SK-N-SH (cell line): ENCODE measurements at regions not wholly inside any gene's neighbourhood (a gene's known extent, or its start where the extent isn't known, plus 50 kb on each side); places are given as distances from the start of the nearest gene placed in this dataset.

Experiments used
- CTCF ChIA-PET: fragments of 300-600, 350-600 bp; formaldehyde crosslinking; extraction: SDS; loops from one replicate; lab custom pipeline; 2021; lab: Yijun Ruan, JAX
- POLR2A ChIA-PET: fragments of 350-600 bp; sonication (Branson Sonifier 250); formaldehyde crosslinking; extraction: SDS; loops from one replicate; lab custom pipeline; 2020; ENCODE audit warnings: antibody characterized with exemption, inconsistent platforms; lab: Yijun Ruan, JAX
- DNase-seq: peaks from one replicate; pipeline ENCODE4 v3.0.0; 2012
- H2AFZ ChIP-seq: fragments of 200-600 bp; sonication (generic); 2 replicates; pipeline ENCODE4 v1.8.1; 2016; ENCODE audit warnings: antibody characterized with exemption, mild to moderate bottlenecking, low read depth
- H3F3A ChIP-seq: fragments of 200-600 bp; sonication (generic); replicated peaks from 2 replicates; pipeline ENCODE3; 2016; ENCODE audit warnings: antibody characterized with exemption, mild to moderate bottlenecking; ENCODE audit not compliant: insufficient read depth
- H3K27ac ChIP-seq, 2 experiments: fragments of 200-500 bp in 1 of 2; fragments of 200-600 bp in 1 of 2; sonication (Bioruptor generic) in 1 of 2; sonication (generic), shearing (Covaris generic) in 1 of 2; 2 replicates each; pipeline versions ENCODE4 v1.5.1 to v1.6.1; 2014 to 2016; ENCODE audit warnings: low read depth in 2 of 2, inconsistent platforms in 1 of 2, low read length in 1 of 2, mild to moderate bottlenecking in 1 of 2, mixed read lengths in 1 of 2
- H3K27me3 ChIP-seq: fragments of 200-600 bp; sonication (generic), shearing (Covaris generic); 2 replicates; pipeline ENCODE4 v1.6.1; 2016; ENCODE audit warnings: mixed run types; ENCODE audit not compliant: insufficient read depth
- H3K36me3 ChIP-seq, 2 experiments: fragments of 200-500 bp in 1 of 2; fragments of 200-600 bp in 1 of 2; sonication (Bioruptor generic) in 1 of 2; sonication (generic) in 1 of 2; replicated peaks in 1 of 2; 2 replicates each; pipeline versions ENCODE3 to v1.5.1; 2014 to 2016; ENCODE audit warnings: low read length in 1 of 2, mild to moderate bottlenecking in 1 of 2; ENCODE audit not compliant: insufficient read depth in 2 of 2, control insufficient read depth in 1 of 2
- H3K4me1 ChIP-seq, 2 experiments: fragments of 200-500 bp in 1 of 2; fragments of 200-600 bp in 1 of 2; sonication (Bioruptor generic) in 1 of 2; sonication (generic), shearing (Covaris generic) in 1 of 2; 2 replicates each; pipeline versions ENCODE4 v1.5.1 to v1.6.1; 2014 to 2016; ENCODE audit warnings: low read depth in 1 of 2, low read length in 1 of 2, mixed run types in 1 of 2; ENCODE audit not compliant: insufficient read depth in 2 of 2, control insufficient read depth in 1 of 2
- H3K4me2 ChIP-seq: fragments of 200-600 bp; sonication (generic), shearing (Covaris generic); 2 replicates; pipeline ENCODE4 v1.6.1; 2017; ENCODE audit warnings: mixed run types
- H3K4me3 ChIP-seq, 2 experiments: fragments of 200-500 bp in 1 of 2; fragments of 200-600 bp in 1 of 2; sonication (Bioruptor generic) in 1 of 2; sonication (generic), shearing (Covaris generic) in 1 of 2; 2 replicates each; pipeline versions ENCODE4 v1.5.1 to v1.8.1; 2014 to 2016; ENCODE audit warnings: low read depth in 2 of 2, inconsistent platforms in 1 of 2, low read length in 1 of 2, mild to moderate bottlenecking in 1 of 2, mixed read lengths in 1 of 2, moderate library complexity in 1 of 2
- H3K79me2 ChIP-seq: fragments of 200-600 bp; sonication (generic); 2 replicates; pipeline ENCODE4 v1.8.1; 2017; ENCODE audit warnings: mild to moderate bottlenecking; ENCODE audit not compliant: insufficient read depth
- H3K9ac ChIP-seq: fragments of 200-600 bp; sonication (generic); 2 replicates; pipeline ENCODE4 v1.6.1; 2017; ENCODE audit warnings: mixed run types
- H3K9me2 ChIP-seq: fragments of 200-600 bp; sonication (generic); 2 replicates; pipeline ENCODE4 v1.6.1; 2017; ENCODE audit warnings: mixed run types
- H3K9me3 ChIP-seq: fragments of 200-600 bp; sonication (generic); 2 replicates; pipeline ENCODE4 v1.6.1; 2017; ENCODE audit warnings: mixed run types, mild to moderate bottlenecking, moderate library complexity
- H4K20me1 ChIP-seq: fragments of 200-600 bp; sonication (generic); 2 replicates; pipeline ENCODE4 v1.6.1; 2017; ENCODE audit warnings: mild to moderate bottlenecking, mixed run types; ENCODE audit not compliant: insufficient read depth
- CHD2 ChIP-seq: fragments of 150-350 bp; IDR thresholded peaks from 2 replicates; pipeline ENCODE4 v1.6.1; 2018; ENCODE audit warnings: low read length; ENCODE audit not compliant: partially characterized antibody
- CTCF ChIP-seq: fragments of 200-600 bp; sonication (generic); IDR thresholded peaks from 2 replicates; pipeline ENCODE4 v1.6.1; 2017; ENCODE audit warnings: antibody characterized with exemption, mild to moderate bottlenecking, moderate library complexity
- EZH2phosphoT487 ChIP-seq: fragments of 200-600 bp; sonication (generic); IDR thresholded peaks from 2 replicates; pipeline ENCODE4 v1.6.1; 2017; ENCODE audit warnings: low read depth, mixed run types, mild to moderate bottlenecking, antibody characterized with exemption, moderate library complexity, borderline replicate concordance
- FOXJ3 ChIP-seq: sonication (generic); formaldehyde crosslinking; IDR thresholded peaks from 2 replicates; pipeline ENCODE4 v1.5.1; 2020; ENCODE audit warnings: mild to moderate bottlenecking, missing genetic modification reagents
- FOXM1 ChIP-seq: IDR thresholded peaks from 2 replicates; pipeline ENCODE4 v1.4.0; 2012; ENCODE audit warnings: low read depth, mild to moderate bottlenecking
- GATA2 ChIP-seq: sonication (generic); formaldehyde crosslinking; IDR thresholded peaks from 2 replicates; pipeline ENCODE4 v1.5.0; 2020; ENCODE audit warnings: mild to moderate bottlenecking, missing genetic modification reagents
- IRF3 ChIP-seq: fragments of 150-350 bp; IDR thresholded peaks from 2 replicates; pipeline ENCODE4 v1.6.1; 2016; ENCODE audit warnings: mild to moderate bottlenecking, low read depth, low read length
- MAX ChIP-seq: IDR thresholded peaks from 2 replicates; pipeline ENCODE4 v1.4.0; 2012; ENCODE audit warnings: low read depth
- MEF2A ChIP-seq: IDR thresholded peaks from 2 replicates; pipeline ENCODE4 v1.4.0; 2012; ENCODE audit warnings: low read depth, borderline replicate concordance
- MXI1 ChIP-seq: IDR thresholded peaks from 2 replicates; pipeline ENCODE4 v1.6.1; 2012; ENCODE audit warnings: mild to moderate bottlenecking, low read depth, low read length, improper control_type of control experiment
- NRF1 ChIP-seq: IDR thresholded peaks from 2 replicates; pipeline ENCODE4 v1.6.1; 2012; ENCODE audit warnings: low read depth, mild to moderate bottlenecking, low read length
- PBX3 ChIP-seq: IDR thresholded peaks from 2 replicates; pipeline ENCODE4; 2012
- RAD21 ChIP-seq: IDR thresholded peaks from 2 replicates; pipeline ENCODE4 v1.6.1; 2012; ENCODE audit warnings: mild to moderate bottlenecking, low read length
- RCOR1 ChIP-seq: fragments of 150-350 bp; IDR thresholded peaks from 2 replicates; pipeline ENCODE4 v1.6.1; 2017; ENCODE audit warnings: antibody characterized with exemption, low read length
- REST ChIP-seq: IDR thresholded peaks from 2 replicates; pipeline ENCODE4 v1.6.1; 2012; ENCODE audit warnings: mild to moderate bottlenecking, low read depth, low read length, moderate library complexity
- RFX5 ChIP-seq: IDR thresholded peaks from 2 replicates; pipeline ENCODE4 v1.6.1; 2012; ENCODE audit warnings: mild to moderate bottlenecking, improper control_type of control experiment, low read length
- SIN3A ChIP-seq: IDR thresholded peaks from 2 replicates; pipeline ENCODE4 v1.6.1; 2012; ENCODE audit warnings: low read depth, mild to moderate bottlenecking, low read length, moderate library complexity, borderline replicate concordance
- SMC3 ChIP-seq: IDR thresholded peaks from 2 replicates; pipeline ENCODE4 v1.6.1; 2012; ENCODE audit warnings: low read depth, low read length, improper control_type of control experiment
- USF1 ChIP-seq: IDR thresholded peaks from 2 replicates; pipeline ENCODE4 v1.4.0; 2012; ENCODE audit warnings: low read depth, borderline replicate concordance
- YY1 ChIP-seq: IDR thresholded peaks from 2 replicates; pipeline ENCODE4 v1.4.0; 2012; ENCODE audit warnings: low read depth, mild to moderate bottlenecking
- WGBS: methylation state at CpG from one replicate; pipeline ENCODE4 v1.1.6; 2017; ENCODE audit warnings: low lambda C conversion rate; 5-methylcytosine and 5-hydroxymethylcytosine counted together

GRCh38 chr16:66295213-66295612 is 71.3 kb upstream of the CDH5 start:
- Histone ChIP-seq H3K9ac (no peak overlapping the region), H3K27me3 (peaks cover 18% of the 10 kb centered on the region; the same call in 1 of the 2 replicates), H3K79me2 (no peaks in the 10 kb centered on the region), H3K27ac (no peak overlapping the region), H3F3A (no peaks in the 10 kb centered on the region), H3K4me3 (no peak overlapping the region), H3K4me1 (no peaks in the 10 kb centered on the region), H3K9me3 (no peaks in the 10 kb centered on the region), H3K9me2 (no peaks in the 10 kb centered on the region), H3K36me3 (no peaks in the 10 kb centered on the region), H4K20me1 (no peaks in the 10 kb centered on the region), H2AFZ (no peak overlapping the region), H3K4me2 (no peak overlapping the region)
- POLR2A ChIA-PET: no interaction called here
- DNase-seq: no peak
- no peak for TF ChIP-seq FOXJ3
- no peak for TF ChIP-seq CHD2
- no peak for TF ChIP-seq PBX3
- TF ChIP-seq GATA2 (CRISPR knock-in tag): no peak
- no peak for TF ChIP-seq NRF1
- TF ChIP-seq RCOR1: no peak
- no peak for TF ChIP-seq EZH2phosphoT487
- no peak for TF ChIP-seq SMC3
- TF ChIP-seq MEF2A: no peak
- TF ChIP-seq CTCF: no peak
- no peak for TF ChIP-seq FOXM1
- CTCF ChIA-PET: interaction anchor here (1.0 to 1.8 kb wide), 4 partner anchors 19 to 72 kb away, joined by 3 to 5 read pairs (median 3); partner anchors contain the start of gene CDH5
- WGBS: 24% methylated on average over 4 of the region's 6 CpGs

GRCh38 chr16:66294507-66294906 is 72.0 kb upstream of the CDH5 start:
- Histone ChIP-seq H3K9me3 (no peaks in the 10 kb centered on the region), H2AFZ (no peak overlapping the region), H3K9ac (no peak overlapping the region), H3K4me1 (no peaks in the 10 kb centered on the region), H4K20me1 (no peaks in the 10 kb centered on the region), H3F3A (no peaks in the 10 kb centered on the region), H3K27ac (no peak overlapping the region)
- CTCF ChIA-PET: interaction anchor here (1.3 to 1.8 kb wide), 2 partner anchors 19 to 28 kb away, joined by 3 to 5 read pairs; no protein-coding TSS in a partner anchor
- TF ChIP-seq MXI1: no peak
- no peak for TF ChIP-seq IRF3
- no peak for TF ChIP-seq RAD21
- no peak for TF ChIP-seq FOXJ3
- no peak for TF ChIP-seq YY1
- TF ChIP-seq MAX: no peak
- TF ChIP-seq RFX5: no peak
- no peak for TF ChIP-seq REST
- TF ChIP-seq SIN3A: no peak
- TF ChIP-seq USF1: no peak
- TF ChIP-seq MEF2A: no peak
- TF ChIP-seq, all 33 proteins: peak for 0
- H3K27me3 ChIP-seq: peaks cover 18% of the 10 kb centered on the region; the same call in 1 of the 2 replicates
- no peaks in the 10 kb centered on the region for H3K36me3 ChIP-seq
- H3K4me3 ChIP-seq: no peak overlapping the region
- H3K9me2 ChIP-seq: no peaks in the 10 kb centered on the region
- no peaks in the 10 kb centered on the region for H3K79me2 ChIP-seq
- POLR2A ChIA-PET: no interaction called here
- WGBS: 37% methylated on average over 4 of the region's 4 CpGs
- DNase-seq: no peak
- no peak overlapping the region for H3K4me2 ChIP-seq
